Cardiac fibroblast (primary cell): ENCODE measurements at regions not wholly inside any gene's neighbourhood (a gene's known extent, or its start where the extent isn't known, plus 50 kb on each side); places are given as distances from the start of the nearest gene placed in this dataset.

Experiments
- DNase-seq, 2 donors: peaks; one replicate each; pipeline versions ENCODE4 v3.0.0 to v3.0.0-alpha.2; 2010; ENCODE audit warnings: low read depth in 2 of 2
- H3K4me3 ChIP-seq, 2 donors: replicated peaks in 1 of 2; 1 replicate in 1 of 2; 2 replicates in 1 of 2; pipeline ENCODE4 v1.5.1; 2011; ENCODE audit warnings: low read depth in 2 of 2, low read length in 2 of 2, mild to moderate bottlenecking in 2 of 2, moderate library complexity in 1 of 2
- TF ChIP-seq, protein P1 (sequence below): IDR thresholded peaks from one replicate; pipeline ENCODE4 v1.5.1; 2011; ENCODE audit warnings: low read depth, mild to moderate bottlenecking, low read length, inconsistent platforms

DNA sequence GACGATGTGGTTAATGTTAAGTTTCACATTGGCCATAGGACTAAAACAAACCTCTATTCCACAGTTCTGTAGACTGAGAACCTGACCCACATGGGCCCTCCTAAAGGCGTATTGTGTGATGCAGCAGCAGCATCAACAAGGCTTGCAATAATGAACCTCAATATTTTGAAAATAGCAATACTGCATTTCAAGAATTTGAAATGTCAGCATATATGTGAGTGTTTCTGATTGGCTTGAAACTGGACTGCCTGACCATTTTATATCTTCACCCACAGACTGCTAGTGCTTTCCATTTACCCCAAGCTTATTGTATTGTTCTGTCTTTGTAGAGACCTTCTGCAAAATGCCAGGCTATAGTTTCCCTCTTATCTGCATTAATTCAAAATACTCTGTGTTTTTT, 1122.3 kb downstream of the IGSF11 start:
- TF ChIP-seq, protein P1, sequence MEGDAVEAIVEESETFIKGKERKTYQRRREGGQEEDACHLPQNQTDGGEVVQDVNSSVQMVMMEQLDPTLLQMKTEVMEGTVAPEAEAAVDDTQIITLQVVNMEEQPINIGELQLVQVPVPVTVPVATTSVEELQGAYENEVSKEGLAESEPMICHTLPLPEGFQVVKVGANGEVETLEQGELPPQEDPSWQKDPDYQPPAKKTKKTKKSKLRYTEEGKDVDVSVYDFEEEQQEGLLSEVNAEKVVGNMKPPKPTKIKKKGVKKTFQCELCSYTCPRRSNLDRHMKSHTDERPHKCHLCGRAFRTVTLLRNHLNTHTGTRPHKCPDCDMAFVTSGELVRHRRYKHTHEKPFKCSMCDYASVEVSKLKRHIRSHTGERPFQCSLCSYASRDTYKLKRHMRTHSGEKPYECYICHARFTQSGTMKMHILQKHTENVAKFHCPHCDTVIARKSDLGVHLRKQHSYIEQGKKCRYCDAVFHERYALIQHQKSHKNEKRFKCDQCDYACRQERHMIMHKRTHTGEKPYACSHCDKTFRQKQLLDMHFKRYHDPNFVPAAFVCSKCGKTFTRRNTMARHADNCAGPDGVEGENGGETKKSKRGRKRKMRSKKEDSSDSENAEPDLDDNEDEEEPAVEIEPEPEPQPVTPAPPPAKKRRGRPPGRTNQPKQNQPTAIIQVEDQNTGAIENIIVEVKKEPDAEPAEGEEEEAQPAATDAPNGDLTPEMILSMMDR, result no peak
- no peak for DNase-seq
- H3K4me3 ChIP-seq, result no peak overlapping the region

DNA sequence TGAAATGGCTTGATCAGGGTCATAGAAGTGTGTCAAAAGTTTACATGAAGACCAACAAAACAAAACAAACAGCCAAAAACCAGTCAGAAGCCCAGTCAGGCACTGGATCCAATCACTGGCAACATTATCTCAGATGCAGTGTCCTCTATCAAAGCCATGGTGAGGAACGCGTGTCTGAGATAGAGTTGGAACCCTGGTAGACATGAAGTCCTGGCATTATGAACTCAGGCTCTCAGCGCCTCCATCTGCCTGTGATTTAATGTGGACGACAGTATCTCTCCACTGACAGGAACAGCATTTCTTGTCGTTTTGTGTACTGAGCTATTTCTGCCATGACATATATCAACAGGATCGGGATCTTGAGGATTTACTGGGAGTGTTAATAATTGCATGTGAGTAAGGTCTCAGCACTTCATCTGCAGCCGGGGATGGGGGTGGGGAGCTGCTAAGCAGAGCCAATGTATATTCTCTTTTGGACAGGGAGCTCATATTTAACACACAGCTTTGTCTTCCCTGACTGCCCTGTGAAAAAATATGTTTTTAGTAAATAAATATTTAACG, 1120.0 kb downstream of the IGSF11 start:
- TF ChIP-seq, protein P1, result no peak
- H3K4me3 ChIP-seq, result no peak overlapping the region
- DNase-seq, result no peak

DNA sequence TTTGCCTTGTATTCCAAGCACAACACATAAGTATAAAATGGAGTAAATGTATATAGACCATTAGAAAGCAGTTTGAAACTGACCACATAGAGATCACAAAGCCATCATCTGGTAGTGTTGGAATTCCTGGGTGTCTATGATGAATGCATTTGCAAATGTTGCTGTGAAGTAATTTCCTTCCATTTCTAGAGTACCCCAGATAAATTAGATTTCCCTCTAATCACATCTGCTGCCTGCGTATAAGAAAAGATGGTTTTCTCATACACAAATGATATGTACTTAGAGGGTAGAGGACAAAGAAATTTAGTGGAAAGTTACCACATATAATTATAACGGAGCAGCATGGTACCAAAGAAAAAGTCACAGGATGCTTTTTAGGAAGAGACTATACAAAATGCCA, 1117.8 kb downstream of the IGSF11 start:
- TF ChIP-seq, protein P1, result no peak

DNA sequence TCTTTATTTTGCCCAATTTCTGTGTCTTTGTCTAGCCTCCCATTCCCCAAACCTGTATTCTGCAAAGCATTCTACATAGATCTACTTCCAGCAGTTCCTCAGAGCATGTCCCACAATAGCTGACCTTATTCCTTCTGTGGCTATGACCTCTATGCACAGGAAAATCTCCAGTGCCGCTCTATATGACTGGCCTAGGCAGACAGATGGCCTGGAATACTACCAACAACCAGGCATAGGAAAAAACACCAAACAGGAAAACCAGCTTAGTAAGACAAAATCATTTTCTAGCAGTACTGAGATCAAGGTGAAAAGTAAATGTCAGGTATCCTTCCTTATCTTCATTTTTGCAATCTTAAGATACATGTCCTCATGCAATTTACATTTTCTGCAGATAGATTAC, 1115.0 kb downstream of the IGSF11 start:
- DNase-seq, result no peak
- TF ChIP-seq, protein P1, result no peak
- H3K4me3 ChIP-seq, result no peak overlapping the region

More for the DNA sequence above, 1117.8 kb downstream of the IGSF11 start:
- no peak for DNase-seq
- no peak overlapping the region for H3K4me3 ChIP-seq

DNA sequence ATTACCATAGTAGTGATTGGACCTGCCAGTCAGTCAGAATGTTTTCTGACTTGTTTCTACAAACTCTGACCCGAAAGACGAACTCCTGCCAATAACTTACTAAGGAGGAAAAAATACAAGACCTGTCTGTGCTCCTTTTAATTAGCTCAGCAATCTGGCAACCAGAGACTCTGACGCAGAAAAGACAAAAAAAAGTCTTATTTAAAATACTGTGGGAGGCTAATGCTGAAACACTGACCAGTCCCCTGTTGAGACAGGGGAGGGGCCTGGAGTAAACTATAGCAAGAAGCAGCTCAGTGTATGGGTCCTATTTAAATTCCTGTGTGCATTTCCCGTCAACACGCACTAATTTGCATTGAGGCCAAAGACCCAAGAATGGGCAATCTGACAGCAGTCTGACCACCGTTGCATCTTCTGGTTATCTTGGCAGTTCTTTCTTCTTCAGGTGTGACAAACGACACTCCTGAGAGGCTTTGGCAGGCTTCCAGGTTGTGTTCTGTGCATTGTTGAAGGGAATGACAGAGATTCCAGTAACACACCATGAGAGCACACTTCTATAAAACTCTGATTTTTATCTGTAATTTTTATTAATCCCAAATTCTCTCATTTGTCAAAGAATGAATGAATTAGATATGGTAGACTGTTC, 1114.3 kb downstream of the IGSF11 start:
- TF ChIP-seq, protein P1, result no peak
- DNase-seq, result no peak
- no peak overlapping the region for H3K4me3 ChIP-seq

DNA sequence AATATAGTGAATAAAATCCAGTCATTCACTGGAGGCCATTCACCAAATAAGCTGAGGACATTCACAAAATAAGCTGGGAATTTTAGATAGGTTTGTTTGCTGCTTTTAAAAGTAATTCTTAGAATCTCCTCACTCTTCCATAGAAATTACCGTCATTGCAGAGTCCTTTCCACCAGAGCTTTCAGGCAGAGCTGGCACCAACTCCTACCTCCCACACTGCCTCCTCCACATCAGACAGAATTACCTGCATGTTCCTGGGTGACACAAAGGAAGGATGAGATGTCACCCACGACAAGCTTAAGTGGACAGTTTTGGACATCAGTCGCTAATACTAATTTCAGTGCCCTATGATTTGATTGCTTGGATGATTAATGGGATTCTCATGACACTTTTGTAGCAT, 1113.2 kb downstream of the IGSF11 start:
- TF ChIP-seq, protein P1, result no peak

DNA sequence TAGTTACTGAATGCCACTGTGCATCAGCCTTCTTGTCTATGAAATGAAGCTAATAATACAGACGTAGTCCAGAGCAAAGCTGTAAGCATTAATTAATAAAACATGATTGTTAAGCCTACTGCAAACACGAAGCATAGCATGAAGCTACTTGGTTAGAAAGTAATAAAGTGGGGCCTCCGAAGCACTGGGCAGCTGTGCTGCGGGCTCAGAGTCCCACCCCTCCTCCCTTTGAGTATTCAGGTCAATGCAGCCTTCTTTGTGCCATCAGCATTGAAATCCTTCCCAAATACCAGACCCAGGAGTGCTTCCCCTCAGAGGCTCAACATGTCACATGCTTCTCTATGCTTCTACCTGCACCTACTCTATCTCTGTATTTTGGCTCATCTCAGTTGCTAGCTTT, 1112.6 kb downstream of the IGSF11 start:
- TF ChIP-seq, protein P1, result no peak
- DNase-seq, result no peak
- no peak overlapping the region for H3K4me3 ChIP-seq

More for the DNA sequence above, 1113.2 kb downstream of the IGSF11 start:
- H3K4me3 ChIP-seq, result no peak overlapping the region
- no peak for DNase-seq
